Myocyte (in vitro differentiated cells): ENCODE measurements at regions not wholly inside any gene's neighbourhood (a gene's known extent, or its start where the extent isn't known, plus 50 kb on each side); places are given as distances from the start of the nearest gene placed in this dataset.
A peak's percentile ranks its signal among the peaks of the same experiment; 100 is the strongest.
"Not testable (repeated sequence)": the region's sequence is repeated elsewhere in the genome, so short reads cannot be mapped to it uniquely, and the experiment has no call there.

Experiments used
- DNase-seq: peaks from one replicate; pipeline ENCODE4 v3.0.0-alpha.2; 2012; ENCODE audit warnings: low read depth

DNA sequence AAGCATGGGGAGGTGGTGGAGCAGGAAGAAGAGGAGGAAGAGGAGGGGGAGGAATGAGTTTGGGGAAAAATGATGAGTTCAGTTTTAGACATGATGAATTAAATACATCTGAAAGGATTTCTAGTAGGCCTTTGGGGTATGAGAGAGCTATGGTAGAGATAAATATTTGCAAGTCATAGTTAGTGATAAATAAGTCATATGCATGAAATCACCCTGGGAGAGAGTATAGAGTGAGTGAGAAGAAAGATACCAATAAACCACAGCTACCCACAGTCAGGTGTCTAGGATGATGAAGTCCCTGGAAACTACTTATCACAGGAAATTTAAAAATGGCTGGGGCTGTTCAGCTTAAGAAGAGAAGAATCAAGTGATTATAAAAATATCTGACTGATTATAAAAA, 240.5 kb downstream of the RDH14 start:
- DNase-seq, result no peak

- DNase-seq, result no peak
Measured at GRCh38 chr2:18317017-18317416, 243.4 kb downstream of the RDH14 start.

DNA sequence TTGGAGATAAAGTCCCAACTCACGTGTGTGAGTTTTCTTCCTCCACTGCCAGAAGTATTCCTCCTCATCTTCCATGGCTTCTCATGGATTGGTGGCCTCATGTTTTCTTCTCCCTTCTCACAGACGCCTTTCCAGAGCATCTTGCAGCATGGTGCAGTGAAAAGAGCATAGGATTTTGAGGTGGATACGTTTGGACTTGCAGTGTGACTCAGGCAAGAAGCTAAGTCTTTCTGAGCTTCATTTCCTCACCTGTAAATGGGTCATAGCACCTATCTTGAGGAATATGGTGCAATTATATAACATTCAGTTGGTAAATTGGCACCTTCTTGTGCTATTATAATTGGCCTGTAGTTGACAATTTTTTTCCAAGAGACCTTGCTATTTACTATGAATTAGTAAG, 247.6 kb downstream of the RDH14 start:
- DNase-seq, result no peak

GRCh38 chr2:18311420-18312195, 248.8 kb downstream of the RDH14 start:
- DNase-seq, result peak; percentile 40

DNA sequence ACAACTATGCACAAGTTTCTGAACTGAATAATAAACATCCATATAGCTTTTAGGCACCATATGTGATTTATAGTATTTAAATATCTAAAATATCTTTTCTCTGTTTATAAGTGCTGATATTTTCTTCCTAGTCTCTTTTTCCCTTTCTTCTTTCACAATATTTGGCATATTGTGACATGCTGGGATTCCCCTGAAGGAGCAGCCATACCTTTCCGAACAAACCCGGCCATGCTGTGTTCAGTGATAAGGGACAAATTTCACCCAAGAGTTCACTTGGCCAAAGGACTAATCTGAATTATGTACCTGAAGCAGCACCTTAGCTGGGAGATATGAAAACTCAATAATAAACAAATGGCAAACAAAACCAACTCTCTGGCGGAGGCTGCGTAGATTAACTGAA, 250.8 kb downstream of the RDH14 start:
- DNase-seq, result no peak

DNA sequence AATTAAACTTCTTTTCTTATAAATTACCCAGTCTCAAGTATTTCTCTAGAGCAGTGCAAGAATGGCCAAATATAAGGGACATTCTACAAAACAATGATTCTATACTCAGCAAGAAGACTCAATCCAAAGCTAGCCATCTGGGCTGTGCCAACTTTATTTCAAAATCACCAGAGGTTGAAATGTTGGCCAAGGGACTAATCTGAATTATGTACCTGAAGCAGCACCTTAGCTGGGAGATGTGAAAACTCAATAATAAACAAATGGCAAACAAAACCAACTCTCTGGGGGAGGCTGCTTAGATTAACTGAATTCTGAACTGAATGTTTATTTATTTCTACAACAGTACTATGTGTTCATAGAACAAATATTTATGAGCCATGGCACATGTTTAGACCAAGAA, 251.3 kb downstream of the RDH14 start:
- DNase-seq, result no peak

GRCh38 chr2:18304849-18305248, 255.6 kb downstream of the RDH14 start:
- no peak for DNase-seq

GRCh38 chr2:18301421-18302139, 258.9 kb downstream of the RDH14 start:
- DNase-seq, result peak; percentile 80

DNA sequence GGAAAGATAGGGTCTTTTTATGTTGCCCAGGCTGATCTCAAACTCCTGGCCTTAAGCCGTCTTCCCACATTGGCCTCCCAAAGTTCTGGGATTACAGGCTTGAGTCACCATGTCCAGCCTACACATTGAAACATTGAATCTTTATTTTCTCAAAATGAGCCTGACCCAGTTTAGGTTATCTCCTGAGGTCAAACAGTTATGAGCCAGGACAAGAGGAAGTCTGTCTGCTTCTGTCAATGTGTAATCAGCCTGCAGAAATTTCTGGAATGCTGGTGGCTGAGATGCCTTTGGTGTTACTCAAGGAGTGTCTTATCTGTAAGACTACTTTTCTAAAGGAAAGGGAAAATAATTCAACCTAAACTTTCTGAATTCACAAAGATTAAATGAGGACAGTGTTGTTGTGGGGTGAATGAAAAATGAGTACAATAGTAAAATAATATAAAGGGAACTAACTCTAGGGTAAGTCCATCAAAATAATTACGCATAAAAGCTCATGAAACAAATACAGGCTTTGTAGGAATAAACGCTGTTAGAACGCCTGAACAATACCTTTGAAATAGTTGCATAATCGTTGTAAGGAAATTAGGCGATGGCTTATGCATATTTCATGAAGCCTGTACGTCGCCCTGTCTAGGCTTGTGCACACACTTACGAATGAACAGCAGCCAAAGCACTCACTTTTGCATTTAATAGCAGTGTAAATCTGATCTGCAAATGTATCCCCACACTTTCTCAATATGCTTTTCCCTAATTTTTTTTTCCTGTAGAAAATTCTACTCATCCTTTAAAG, 260.8 kb downstream of the RDH14 start:
- DNase-seq, result peak; percentile 78

DNA sequence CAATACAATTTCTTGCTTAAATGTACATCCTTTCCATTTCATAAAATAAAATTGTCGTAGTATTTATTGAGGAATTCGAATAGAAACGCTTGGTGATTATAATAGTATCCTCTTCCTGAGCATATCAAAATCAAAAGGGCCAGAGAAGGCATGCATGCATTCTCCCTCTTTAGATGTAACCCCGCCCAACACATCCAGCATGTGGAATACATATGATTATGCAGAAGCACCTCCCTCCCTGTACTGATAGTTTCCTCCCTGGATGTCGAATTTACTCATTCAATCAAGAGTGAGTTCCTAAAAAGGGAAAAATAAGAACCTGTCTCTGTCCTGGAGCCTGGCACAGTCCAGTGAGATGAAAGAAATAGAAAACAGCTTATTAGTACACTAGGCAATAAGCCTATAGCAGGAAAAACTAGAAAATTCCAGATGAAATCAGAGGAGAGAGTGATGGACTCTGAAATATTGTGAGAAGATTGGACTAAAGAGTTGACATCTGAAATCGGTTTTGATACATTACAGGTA, 262.9 kb downstream of the RDH14 start:
- no peak for DNase-seq

DNA sequence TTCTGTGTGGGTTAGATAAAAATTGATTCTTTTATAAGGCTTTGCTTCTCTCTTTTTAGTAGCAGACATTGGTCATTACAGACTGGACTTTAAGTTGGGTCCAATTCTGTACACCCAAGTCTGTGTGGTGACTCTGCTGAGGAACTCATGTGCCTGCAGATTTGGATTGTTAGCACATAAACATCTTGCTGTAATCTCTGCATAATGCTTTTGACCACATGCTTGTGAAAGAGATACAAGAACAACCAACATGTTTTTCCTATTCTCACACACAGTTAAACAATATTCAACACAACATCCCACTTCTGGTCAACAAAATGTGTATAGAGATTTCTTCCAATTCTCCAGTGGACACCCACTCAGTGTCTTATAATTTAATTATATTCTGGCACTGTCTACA, 270.1 kb downstream of the RDH14 start:
- DNase-seq, result no peak

GRCh38 chr2:18286897-18287296, 273.6 kb downstream of the RDH14 start:
- no peak for DNase-seq

GRCh38 chr2:18284331-18284730, 276.1 kb downstream of the RDH14 start:
- no peak for DNase-seq

DNA sequence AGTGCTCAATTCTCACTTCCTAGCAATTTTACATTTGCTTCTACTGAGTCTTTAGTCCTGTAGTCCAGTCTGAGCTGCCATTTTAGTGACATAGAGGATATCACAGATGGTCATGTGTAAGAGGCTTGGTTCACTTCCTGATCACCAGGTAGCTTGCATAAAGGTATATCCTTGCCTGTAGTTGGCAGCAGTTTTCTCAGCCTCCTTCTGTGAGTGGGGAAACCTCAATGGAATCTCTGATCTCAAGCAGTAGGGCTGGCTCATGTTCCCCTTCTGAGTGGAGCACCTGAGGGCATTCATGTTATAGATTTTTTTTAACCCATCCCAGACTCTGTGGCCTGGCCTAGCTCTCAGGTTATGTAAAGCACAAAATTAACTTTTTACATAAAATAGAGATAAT, 278.4 kb downstream of the RDH14 start:
- no peak for DNase-seq

DNA sequence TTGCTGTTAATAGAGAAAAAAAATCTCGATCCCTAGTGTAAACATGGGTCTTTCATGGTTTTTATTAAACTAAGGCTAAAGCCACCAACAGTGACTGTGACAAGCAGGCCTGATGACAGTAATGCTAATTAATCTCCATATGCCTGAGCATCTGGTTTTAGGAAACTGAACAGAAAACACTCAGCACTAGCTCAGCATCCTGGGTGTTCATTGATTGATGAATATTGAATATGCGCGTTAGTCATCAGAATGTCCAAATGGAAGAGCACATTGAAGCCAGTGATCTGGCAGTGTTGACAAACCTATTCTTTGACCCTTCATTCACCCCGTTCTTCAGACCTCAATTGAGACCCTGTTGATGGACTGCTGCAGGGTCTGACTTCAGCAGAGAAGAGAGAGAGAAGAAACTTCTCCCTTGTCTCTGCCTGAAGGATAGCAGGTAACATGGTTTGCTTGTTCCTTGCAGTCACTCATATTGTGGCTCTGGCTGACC, 283.8 kb downstream of the RDH14 start:
- DNase-seq, result no peak

GRCh38 chr2:18273205-18273604, 287.2 kb downstream of the RDH14 start:
- no peak for DNase-seq

DNA sequence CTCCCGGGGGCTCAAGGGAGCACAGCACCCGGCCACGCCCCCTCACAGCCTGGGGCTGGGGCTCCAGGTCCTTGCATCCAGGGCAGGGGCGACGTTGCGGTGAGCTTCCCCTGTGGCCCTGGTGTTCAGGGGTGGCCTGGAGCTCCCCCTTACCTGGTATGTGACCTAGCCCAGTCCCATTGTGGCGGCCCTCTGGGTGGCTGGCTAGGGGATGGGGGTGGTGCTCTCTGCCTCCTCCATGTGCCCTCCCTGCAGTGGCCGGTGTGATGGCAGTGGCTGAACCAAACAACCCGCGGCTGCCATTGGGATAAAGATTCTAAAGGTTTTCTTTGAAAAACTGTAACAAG, 288.3 kb downstream of the RDH14 start:
- no peak for DNase-seq

DNA sequence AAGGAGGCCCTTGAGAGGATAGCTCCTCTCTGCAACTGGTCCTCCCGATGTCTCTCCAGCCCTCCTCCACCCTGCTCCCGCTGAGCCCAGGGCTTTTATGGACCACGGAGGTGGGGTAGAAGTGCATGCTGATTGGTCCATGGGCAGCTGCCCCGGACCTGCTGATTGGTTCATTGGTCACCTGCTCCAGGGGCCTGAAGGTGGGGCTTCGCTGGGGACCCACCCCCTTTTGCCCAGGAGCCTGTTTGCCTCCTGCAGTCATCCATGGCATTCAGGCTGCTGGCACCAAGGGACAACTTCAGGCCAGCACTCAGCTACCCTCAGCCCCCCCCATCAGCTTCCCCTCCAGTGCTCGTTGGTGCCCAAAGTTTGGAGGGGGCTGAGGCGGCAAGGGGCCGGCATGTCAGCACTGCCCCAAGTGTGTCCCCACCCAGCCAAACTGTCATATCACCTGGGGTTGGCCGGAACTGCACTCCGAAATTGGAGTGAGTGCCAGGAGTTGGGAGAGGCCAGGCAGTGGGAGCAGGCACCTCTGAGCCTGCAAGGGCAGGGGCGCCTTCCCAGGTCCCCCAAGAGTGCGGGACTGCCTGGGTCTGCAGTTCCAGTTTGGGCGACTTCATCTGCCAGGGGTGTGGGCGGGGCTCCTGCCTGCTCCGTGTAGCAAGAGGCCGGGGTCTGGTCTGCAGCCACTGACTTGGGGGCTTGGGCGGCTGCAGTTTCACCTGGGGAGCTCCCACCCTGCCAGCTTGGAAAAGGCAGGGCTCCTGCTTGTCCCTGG, 288.9 kb downstream of the RDH14 start:
- DNase-seq, result no peak

GRCh38 chr2:18268400-18268799, 292.1 kb downstream of the RDH14 start:
- no peak for DNase-seq

GRCh38 chr2:18267501-18267900, 293.0 kb downstream of the RDH14 start:
- DNase-seq, result no peak

- DNase-seq, result not testable (repeated sequence)
Measured at GRCh38 chr2:18266699-18267098, 293.8 kb downstream of the RDH14 start.
